ENCODE measurements at regions not wholly inside any gene's neighbourhood (a gene's known extent, or its start where the extent isn't known, plus 50 kb on each side); places are given as distances from the start of the nearest gene placed in this dataset.

- TF ChIP-seq CTCF (IDR thresholded peaks at IDR 0.05; ENCODE audit: insufficient read depth, low read length, severe bottlenecking), result no peak
- DNase-seq (ENCODE audit: low read depth), result no peak
- Histone ChIP-seq H3K36me3 (ENCODE audit: control insufficient read depth, insufficient read depth, low read length) (no peaks in the 10 kb centered on the region), H3K4me3 (ENCODE audit: low read depth, low read length) (no peak overlapping the region), H3K27me3 (ENCODE audit: control insufficient read depth, insufficient read depth, low read length) (no peaks in the 10 kb centered on the region)
- no peak for FAIRE-seq
Observed at GRCh38 chr3:161759444-161759843, 262.8 kb downstream of the OTOL1 start.

GRCh38 chr3:161766331-161766730, 269.7 kb downstream of the OTOL1 start:
- no peak for FAIRE-seq
- no peak overlapping the region for H3K4me3 ChIP-seq (ENCODE audit: low read depth, low read length)
- no peak for DNase-seq (ENCODE audit: low read depth)
- no peaks in the 10 kb centered on the region for H3K27me3 ChIP-seq (ENCODE audit: control insufficient read depth, insufficient read depth, low read length)
- no peaks in the 10 kb centered on the region for H3K36me3 ChIP-seq (ENCODE audit: control insufficient read depth, insufficient read depth, low read length)
- TF ChIP-seq CTCF (IDR thresholded peaks at IDR 0.05; ENCODE audit: insufficient read depth, low read length, severe bottlenecking), result no peak

GRCh38 chr3:161770484-161771386, 274.1 kb downstream of the OTOL1 start:
- Histone ChIP-seq H3K27me3 (ENCODE audit: control insufficient read depth, insufficient read depth, low read length) (no peaks in the 10 kb centered on the region), H3K4me3 (ENCODE audit: low read depth, low read length) (no peak overlapping the region), H3K36me3 (ENCODE audit: control insufficient read depth, insufficient read depth, low read length) (no peaks in the 10 kb centered on the region)
- DNase-seq (ENCODE audit: low read depth), result no peak
- no peak for TF ChIP-seq CTCF (IDR thresholded peaks at IDR 0.05; ENCODE audit: insufficient read depth, low read length, severe bottlenecking)
- FAIRE-seq, result no peak

- Histone ChIP-seq H3K36me3 (ENCODE audit: control insufficient read depth, insufficient read depth, low read length) (no peaks in the 10 kb centered on the region), H3K27me3 (ENCODE audit: control insufficient read depth, insufficient read depth, low read length) (no peaks in the 10 kb centered on the region), H3K4me3 (ENCODE audit: low read depth, low read length) (no peak overlapping the region)
- no peak for TF ChIP-seq CTCF (IDR thresholded peaks at IDR 0.05; ENCODE audit: insufficient read depth, low read length, severe bottlenecking)
- DNase-seq (ENCODE audit: low read depth), result no peak
- no peak for FAIRE-seq
Observed at GRCh38 chr3:161781381-161781780, 284.8 kb downstream of the OTOL1 start.

- no peaks in the 10 kb centered on the region for H3K27me3 ChIP-seq (ENCODE audit: control insufficient read depth, insufficient read depth, low read length)
- FAIRE-seq, result no peak
- DNase-seq (ENCODE audit: low read depth), result no peak
- H3K4me3 ChIP-seq (ENCODE audit: low read depth, low read length), result no peak overlapping the region
- H3K36me3 ChIP-seq (ENCODE audit: control insufficient read depth, insufficient read depth, low read length), result no peaks in the 10 kb centered on the region
- TF ChIP-seq CTCF (IDR thresholded peaks at IDR 0.05; ENCODE audit: insufficient read depth, low read length, severe bottlenecking), result no peak
Observed at GRCh38 chr3:161793194-161793930, 296.8 kb downstream of the OTOL1 start.
